Fibroblast of skin of right quadriceps (primary cell): ENCODE measurements at regions not wholly inside any gene's neighbourhood (a gene's known extent, or its start where the extent isn't known, plus 50 kb on each side); places are given as distances from the start of the nearest gene placed in this dataset.

Source experiments
- DNase-seq: peaks from one replicate; pipeline ENCODE4 v3.0.0-alpha.2; 2013

DNA sequence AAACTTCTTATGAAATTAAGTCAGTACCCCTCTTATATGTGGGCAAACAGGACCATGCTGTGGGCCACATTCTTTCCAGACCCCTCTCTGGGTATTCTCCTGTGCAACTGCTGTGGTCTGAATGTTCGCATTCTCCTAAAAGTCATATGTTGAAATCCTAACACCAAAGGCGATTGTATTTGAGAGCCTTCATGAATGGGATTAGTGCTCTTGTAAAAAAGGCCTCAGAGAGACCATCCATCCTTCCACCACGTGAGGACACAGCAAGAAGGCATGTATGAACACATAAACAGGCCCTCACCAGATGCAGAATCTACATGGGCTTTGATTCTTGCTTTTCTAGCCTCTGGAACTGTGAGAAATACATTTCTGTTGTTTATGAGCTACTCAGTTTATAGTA lies 68.0 kb upstream of the NAALADL2 start:
- no peak for DNase-seq

DNA sequence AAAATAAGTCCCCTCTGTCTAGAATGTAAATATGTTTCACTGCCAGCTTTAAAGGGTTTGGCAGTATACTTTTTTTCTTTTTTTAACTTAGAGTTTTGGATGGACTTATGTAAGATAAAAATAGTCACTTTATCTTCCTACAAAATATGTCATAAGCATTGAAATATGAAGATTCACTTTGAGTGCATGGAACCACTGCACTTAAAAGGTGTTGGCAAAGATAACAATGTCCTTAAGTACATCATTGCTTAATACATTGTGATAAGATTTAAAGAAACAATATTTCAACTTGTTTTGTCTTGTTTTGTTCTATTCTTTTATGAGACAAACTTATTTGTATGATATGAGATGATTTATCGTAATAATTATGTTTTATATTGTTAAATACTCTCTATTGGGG lies 66.3 kb upstream of the NAALADL2 start:
- no peak for DNase-seq
